ENCODE measurements at regions not wholly inside any gene's neighbourhood (a gene's known extent, or its start where the extent isn't known, plus 50 kb on each side); places are given as distances from the start of the nearest gene placed in this dataset.

DNA sequence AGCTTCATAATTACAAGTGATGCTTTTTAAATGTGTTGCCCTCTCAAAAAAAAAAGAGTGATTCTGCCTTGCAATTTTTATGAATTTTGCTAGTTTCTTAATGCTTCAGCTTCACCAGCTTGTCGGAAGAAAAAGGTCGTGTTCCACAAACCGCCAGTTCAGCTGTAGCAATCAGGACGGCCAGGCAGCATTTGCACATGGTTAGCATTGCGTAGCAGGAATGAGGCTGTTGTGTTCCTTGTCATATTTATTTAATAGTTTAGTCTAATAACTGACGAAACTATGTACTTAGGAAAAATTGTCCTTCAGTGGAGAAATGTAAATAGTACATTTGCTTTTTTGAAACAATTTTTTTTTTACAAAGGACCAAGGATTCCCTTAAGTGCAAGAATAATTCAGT lies 64.9 kb upstream of the SELENOK start:
- Histone ChIP-seq H3K36me3 (ENCODE audit: control insufficient read depth, insufficient read depth, low read length) (no peaks in the 10 kb centered on the region), H3K27me3 (ENCODE audit: control insufficient read depth, insufficient read depth, low read length) (no peaks in the 10 kb centered on the region), H3K4me3 (ENCODE audit: low read depth, low read length) (no peak overlapping the region)
- TF ChIP-seq, protein P1, sequence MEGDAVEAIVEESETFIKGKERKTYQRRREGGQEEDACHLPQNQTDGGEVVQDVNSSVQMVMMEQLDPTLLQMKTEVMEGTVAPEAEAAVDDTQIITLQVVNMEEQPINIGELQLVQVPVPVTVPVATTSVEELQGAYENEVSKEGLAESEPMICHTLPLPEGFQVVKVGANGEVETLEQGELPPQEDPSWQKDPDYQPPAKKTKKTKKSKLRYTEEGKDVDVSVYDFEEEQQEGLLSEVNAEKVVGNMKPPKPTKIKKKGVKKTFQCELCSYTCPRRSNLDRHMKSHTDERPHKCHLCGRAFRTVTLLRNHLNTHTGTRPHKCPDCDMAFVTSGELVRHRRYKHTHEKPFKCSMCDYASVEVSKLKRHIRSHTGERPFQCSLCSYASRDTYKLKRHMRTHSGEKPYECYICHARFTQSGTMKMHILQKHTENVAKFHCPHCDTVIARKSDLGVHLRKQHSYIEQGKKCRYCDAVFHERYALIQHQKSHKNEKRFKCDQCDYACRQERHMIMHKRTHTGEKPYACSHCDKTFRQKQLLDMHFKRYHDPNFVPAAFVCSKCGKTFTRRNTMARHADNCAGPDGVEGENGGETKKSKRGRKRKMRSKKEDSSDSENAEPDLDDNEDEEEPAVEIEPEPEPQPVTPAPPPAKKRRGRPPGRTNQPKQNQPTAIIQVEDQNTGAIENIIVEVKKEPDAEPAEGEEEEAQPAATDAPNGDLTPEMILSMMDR (IDR thresholded peaks at IDR 0.05; ENCODE audit: insufficient read depth, low read length, severe bottlenecking) = no peak
- DNase-seq (ENCODE audit: low read depth) (no peak), FAIRE-seq (no peak)

DNA sequence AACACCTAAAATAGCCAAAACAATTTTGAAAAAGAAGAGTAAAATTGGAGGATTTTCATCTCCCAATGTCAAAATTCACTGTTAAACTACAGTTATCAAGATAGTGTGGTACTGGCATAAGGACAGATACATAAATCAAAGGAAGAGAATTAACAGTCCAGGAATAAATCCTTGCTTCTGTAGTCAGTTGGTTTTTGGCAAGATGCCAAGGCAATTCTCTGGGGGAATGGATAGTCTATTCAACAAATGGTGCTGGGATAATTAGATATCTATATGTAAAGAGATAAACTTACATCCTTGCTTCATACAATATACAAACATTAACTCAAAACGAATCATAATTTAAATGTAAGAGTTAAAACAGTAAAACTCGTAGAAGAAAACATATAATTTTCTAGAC lies 57.9 kb upstream of the SELENOK start:
- no peaks in the 10 kb centered on the region for H3K27me3 ChIP-seq (ENCODE audit: control insufficient read depth, insufficient read depth, low read length)
- no peak overlapping the region for H3K4me3 ChIP-seq (ENCODE audit: low read depth, low read length)
- FAIRE-seq (no peak), DNase-seq (ENCODE audit: low read depth) (no peak)
- TF ChIP-seq, protein P1 (IDR thresholded peaks at IDR 0.05; ENCODE audit: insufficient read depth, low read length, severe bottlenecking) = no peak
- no peaks in the 10 kb centered on the region for H3K36me3 ChIP-seq (ENCODE audit: control insufficient read depth, insufficient read depth, low read length)

DNA sequence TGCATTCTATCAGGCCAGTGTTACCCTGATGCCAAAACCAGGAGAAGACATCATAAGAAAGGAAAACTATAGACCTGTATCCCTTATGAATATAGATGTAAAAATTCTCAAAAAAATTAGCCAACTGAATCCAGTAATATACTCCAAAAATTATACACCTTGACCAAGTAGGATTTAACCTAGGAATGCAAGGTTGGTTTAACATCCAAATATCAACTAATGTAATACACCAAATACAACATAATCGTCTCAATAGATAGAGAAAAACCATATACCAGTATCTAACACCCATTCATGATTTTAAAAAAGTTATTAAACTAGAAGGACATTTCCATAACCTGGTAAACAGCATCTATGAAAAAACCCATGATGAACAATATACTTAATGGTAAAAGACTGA lies 56.5 kb upstream of the SELENOK start:
- TF ChIP-seq, protein P1 (IDR thresholded peaks at IDR 0.05; ENCODE audit: insufficient read depth, low read length, severe bottlenecking) = no peak
- no peak for FAIRE-seq
- H3K4me3 ChIP-seq (ENCODE audit: low read depth, low read length) = no peak overlapping the region
- DNase-seq (ENCODE audit: low read depth) = no peak
- no peaks in the 10 kb centered on the region for H3K27me3 ChIP-seq (ENCODE audit: control insufficient read depth, insufficient read depth, low read length)
- no peaks in the 10 kb centered on the region for H3K36me3 ChIP-seq (ENCODE audit: control insufficient read depth, insufficient read depth, low read length)

DNA sequence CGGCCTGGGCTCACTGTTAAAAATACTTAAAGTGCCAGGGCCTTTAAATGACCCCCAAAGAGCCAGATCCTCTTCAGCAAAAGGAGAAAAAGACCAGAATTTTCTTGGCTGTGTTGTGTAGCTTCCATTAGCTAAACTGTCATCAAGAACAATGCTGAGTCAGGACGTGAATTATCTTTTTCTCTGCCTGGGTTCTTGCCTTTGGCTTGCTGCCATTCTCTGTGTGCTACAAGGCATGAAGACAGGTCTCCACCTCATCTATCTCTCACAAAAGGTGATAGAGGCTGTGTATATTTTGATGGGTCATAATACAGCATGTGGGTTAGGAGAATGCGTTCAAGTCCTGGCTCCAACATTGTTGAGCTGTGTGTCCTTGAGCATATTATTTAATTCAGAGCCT lies 52.4 kb upstream of the SELENOK start:
- Histone ChIP-seq H3K4me3 (ENCODE audit: low read depth, low read length) (no peak overlapping the region), H3K36me3 (ENCODE audit: control insufficient read depth, insufficient read depth, low read length) (no peaks in the 10 kb centered on the region), H3K27me3 (ENCODE audit: control insufficient read depth, insufficient read depth, low read length) (no peaks in the 10 kb centered on the region)
- FAIRE-seq (no peak), DNase-seq (ENCODE audit: low read depth) (no peak)
- TF ChIP-seq, protein P1 (IDR thresholded peaks at IDR 0.05; ENCODE audit: insufficient read depth, low read length, severe bottlenecking) = no peak

DNA sequence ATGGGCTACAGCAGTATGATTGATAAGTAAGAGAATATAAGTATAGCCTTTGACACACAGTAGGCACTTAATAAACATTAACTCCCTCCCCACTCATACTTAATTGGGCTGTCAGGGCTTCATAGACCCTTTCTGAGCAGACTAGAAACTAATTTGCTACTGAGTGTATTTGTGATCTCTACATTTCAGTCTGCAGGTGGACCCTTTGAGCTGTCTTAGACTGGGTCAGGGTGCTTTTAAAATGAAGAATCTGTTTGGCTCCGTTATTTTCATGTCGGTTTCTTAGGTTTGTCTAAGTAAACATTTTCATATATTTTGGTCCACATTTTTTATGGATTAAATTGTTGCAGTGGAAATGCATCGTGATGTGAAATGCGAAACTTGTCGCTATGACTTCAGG lies 50.3 kb upstream of the SELENOK start:
- FAIRE-seq = no peak

More for the DNA sequence above, 50.3 kb upstream of the SELENOK start:
- DNase-seq (ENCODE audit: low read depth) = peak; percentile 12
- Histone ChIP-seq H3K27me3 (ENCODE audit: control insufficient read depth, insufficient read depth, low read length) (no peaks in the 10 kb centered on the region), H3K36me3 (ENCODE audit: control insufficient read depth, insufficient read depth, low read length) (no peaks in the 10 kb centered on the region), H3K4me3 (ENCODE audit: low read depth, low read length) (no peak overlapping the region)
- TF ChIP-seq, protein P1 (IDR thresholded peaks at IDR 0.05; ENCODE audit: insufficient read depth, low read length, severe bottlenecking) = no peak

Measured in bronchial epithelial cell (primary cell).